ENCODE measurements at regions not wholly inside any gene's neighbourhood (a gene's known extent, or its start where the extent isn't known, plus 50 kb on each side); places are given as distances from the start of the nearest gene placed in this dataset.

DNA sequence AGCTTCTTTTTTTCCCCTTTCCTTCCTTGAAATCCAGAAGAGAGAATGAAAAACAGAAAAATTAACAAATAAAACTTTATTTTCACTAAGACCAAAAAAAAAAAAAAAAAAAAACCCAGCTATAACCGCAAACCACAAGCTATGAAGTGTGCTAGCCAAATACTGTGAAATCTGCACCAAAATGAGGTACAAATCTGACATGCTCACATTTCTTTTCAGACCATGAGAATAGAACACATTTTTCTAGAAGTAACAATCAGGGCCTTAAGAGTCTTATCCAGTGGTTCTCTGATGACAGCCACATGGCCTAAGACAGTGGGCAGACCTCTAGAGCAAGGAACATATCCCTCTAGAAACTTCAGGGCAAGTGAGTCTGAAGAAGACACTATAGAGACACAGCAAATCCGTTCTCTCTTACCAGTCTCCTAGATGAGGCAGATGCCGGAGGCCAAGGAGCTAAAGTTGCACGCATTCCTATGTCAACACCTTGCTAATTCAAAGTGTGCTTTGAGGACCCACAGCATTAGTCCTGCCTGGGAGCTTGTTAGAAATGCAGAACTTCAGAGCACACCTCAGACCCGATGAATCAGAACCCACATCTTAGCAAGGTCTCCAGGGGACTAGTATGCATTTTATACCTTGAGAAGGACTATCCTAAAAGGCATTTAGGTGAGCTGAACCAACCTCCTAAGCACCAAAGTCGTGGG, 317.1 kb downstream of the MYCN start:
- no peak for DNase-seq (ENCODE audit: low read depth in 3 of 3)

DNA sequence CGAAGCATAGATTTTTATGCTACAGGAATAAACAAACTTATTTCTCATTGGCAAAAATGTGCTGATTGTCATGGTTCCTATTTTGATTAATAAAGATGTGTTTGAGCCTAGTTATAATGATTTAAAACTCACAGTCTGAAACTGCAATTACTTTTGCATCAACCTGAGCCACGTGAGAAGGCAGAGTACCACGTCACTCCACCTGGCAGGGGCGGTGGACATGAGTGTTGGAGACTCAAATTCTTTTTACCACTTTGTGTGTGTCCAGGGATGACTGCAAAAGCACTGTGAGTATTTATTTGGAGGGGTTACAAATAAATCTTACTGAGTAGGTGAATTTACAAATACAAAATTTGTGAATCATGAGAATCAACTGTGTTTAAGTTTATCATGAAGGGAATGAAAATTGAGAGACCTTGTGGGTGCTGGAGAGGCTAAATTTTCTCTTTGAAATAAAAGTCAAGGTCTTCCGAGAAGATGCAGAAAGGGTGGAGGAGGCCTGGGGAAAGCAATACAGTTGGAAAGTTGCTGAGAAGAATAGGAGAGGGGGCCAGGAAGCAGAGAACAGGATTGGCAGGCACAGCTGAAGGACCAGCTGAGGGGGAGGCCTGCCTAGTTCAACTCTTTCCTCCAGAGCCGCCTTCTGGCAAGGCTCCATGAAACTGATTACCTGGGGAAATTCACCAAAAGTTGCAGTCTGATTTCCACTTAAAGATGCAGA, 316.4 kb downstream of the MYCN start:
- no peak for DNase-seq (ENCODE audit: low read depth in 3 of 3)

DNA sequence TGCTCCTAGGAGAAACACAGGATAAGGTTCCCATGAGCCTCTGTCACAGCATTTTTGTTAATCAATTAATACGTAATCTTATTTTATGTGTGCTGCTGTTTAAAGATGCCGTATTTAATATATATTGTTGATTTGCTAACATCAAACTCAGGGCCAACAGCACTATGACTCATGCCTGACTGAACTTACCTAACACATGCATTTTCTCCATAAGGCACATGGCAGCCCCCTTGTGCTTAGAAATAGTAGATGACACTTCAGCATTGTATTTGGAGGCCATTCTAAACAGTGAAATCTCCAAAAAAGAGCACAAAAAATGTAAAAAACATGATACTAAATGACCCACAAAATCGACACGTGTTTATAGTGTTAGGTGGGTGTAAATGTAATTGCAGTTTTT, 314.8 kb downstream of the MYCN start:
- DNase-seq (ENCODE audit: low read depth in 3 of 3), result no peak

DNA sequence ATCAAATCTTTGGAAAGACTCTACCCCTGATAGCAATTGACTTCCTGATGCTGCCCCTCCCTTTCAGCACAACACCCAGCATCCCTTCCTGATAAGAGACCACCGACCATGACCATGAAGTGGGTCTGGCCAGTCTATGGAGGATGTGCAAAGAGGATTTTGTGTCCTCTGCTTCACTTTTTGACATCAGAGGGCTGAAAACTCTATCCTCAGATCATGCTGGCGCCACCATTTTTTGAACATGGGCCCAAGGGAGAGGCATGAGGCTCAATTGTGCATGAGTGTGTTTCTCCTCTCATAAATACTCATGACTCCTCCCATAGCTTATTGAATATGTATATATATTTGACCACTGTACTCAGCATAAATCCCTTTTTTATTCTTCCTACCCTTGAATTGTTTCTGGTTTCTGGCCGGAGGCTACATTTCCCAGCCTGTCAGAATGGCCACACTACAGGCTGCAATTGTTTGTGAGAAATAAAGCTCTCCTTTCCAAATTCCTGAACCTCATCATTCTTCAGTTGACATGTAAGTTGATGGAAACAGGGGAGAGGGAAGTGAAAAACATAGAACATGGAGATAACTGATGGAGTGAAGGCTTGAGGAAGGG, 314.1 kb downstream of the MYCN start:
- no peak for DNase-seq (ENCODE audit: low read depth in 3 of 3)

DNA sequence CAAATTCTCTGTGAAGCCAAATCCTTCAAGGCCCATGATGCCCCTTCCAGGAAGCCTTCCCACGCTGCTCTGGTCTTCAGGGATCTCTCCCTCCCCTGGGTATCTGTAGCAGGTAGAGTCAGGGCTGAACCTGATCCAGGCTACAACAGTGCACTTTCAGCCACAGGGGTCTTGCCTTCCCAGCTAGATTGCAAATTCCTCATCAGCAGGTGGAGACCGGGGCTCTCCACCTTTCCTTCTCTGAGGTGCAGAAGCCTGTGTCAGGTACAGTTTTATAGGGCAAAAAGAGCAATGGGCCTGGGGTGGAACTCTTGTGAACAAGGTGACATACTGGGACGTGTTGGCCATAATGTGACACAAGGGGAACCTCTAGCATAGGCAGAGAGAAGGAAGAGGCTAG, 312.9 kb downstream of the MYCN start:
- no peak for DNase-seq (ENCODE audit: low read depth in 3 of 3)

DNA sequence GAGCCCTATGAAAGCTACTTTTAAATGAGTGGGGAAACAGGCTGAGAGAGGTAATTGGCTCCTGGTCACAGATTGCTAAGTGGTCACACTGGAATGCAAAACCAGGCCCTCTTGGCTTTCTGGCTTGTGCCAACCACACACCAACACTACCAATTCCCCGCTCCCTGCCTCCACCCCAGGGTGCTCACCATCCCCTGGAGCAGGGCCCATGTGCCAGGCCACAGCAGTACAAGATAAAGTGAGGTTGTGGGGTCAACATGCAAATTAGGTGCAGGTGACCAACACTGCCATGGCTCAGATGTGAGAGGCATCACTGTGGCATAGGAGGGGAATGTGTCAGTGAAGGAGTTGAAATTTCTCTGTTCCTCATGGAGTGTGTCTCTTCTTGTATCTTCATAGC, 312.5 kb downstream of the MYCN start:
- no peak for DNase-seq (ENCODE audit: low read depth in 3 of 3)

DNA sequence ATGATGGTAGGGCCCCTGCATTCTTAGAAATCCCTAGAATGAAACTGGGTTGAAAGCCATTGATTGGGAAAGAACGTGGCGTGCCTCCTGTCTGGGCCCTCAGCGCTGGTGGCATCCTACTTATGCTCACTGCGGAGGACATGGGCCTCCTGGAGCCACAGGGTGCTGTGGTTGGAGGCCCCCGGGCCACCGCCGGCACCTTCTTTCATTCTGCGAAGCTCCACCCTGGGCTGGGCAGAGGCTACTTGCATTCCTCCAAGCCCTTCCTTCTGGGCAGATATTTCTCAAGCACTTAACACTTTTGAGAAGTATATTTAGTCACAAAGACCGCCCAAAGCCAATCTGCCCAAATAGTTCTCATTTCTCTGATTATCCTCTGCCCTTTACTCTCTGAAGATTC, 311.9 kb downstream of the MYCN start:
- no peak for DNase-seq (ENCODE audit: low read depth in 3 of 3)

DNA sequence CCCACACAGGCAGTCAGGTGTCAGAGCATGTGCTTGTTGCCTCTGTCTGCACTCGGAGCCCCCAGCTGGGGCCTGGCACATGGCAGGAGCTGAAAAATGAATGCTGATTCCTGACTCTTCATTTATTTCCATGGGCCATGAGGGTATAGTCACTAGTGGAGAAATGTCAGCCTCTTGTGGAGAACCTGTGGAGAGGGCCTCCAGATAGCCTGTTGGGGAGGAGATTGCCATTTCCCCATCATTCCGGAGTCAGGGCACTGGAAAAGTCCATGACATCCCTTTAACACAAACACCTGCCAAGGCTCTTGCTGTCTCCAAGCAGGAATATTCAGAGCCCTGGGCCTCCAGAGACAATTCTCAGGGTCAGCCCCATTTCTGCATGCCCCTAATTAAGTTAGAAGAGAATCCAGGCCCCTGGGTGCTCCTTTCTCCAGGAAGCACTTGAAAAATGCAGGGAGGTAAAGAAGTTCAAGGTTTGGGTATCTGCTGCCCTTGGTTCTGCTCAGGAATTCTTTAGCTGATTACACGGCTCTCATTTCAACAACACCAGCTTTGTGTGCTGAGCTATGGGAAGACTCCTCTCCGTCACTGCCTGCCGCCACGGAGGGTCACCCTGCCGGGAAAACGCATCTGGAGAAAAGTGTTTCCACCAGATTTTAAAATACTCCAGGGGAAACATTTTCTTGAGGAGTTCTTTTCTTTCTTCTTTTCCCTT, 311.3 kb downstream of the MYCN start:
- no peak for DNase-seq (ENCODE audit: low read depth in 3 of 3)

DNA sequence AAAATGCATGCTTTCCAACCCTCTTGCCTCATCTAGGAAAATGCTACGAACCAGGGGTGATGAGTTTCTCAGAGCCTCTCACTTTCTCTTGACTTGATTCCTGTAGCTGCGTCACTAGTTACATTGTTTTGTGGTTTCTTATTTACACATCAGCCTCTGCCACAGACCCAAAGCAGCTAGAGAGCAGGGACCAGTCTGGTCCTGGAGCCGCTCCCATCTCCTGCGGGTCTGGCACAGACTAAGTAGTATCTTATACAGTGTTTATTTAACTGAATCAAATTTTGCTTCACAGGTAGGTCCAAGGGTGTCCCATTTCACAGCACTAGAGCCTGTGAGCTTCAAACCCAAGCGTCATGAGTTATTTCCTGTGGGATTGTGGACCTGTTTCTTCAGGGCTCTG, 310.5 kb downstream of the MYCN start:
- DNase-seq (ENCODE audit: low read depth in 3 of 3), result no peak

DNA sequence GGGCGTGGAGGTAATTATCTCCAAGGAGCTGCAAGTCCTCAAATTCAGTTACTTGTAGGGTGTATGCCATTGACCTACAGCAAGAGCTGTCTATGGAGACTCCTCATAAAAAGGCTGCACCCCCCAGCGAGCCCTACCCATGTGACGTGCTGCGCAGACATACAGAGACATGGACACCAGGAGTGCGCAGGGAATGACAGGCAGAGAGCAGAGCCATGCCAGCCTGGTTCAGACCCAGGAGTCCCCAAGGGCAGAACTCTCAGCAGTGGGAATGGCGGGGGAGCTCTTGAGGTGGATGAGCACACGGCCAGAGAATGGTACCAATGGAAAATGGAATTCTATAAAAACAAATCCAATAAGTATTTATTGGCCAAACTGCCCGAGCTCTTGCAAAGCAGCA, 310.1 kb downstream of the MYCN start:
- no peak for DNase-seq (ENCODE audit: low read depth in 3 of 3)

DNA sequence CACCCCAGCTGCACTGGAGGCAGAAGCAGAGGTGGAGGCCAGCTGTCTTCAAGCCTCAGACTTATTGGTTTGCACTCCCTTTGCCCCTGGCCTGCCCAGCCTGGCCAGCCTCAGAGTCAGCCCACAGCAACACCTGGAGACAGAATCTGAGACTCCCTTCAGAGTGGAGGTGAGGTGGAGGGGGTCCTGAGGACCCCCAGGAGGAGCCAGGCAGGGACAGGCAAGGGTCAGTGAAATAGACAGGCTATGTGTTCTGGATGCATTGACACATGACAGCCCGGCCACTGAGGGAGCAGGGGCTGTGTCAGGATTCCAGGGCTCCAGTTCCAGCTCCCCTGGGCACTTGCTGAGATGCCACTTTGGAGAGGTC, 309.7 kb downstream of the MYCN start:
- DNase-seq (ENCODE audit: low read depth in 3 of 3), result no peak

DNA sequence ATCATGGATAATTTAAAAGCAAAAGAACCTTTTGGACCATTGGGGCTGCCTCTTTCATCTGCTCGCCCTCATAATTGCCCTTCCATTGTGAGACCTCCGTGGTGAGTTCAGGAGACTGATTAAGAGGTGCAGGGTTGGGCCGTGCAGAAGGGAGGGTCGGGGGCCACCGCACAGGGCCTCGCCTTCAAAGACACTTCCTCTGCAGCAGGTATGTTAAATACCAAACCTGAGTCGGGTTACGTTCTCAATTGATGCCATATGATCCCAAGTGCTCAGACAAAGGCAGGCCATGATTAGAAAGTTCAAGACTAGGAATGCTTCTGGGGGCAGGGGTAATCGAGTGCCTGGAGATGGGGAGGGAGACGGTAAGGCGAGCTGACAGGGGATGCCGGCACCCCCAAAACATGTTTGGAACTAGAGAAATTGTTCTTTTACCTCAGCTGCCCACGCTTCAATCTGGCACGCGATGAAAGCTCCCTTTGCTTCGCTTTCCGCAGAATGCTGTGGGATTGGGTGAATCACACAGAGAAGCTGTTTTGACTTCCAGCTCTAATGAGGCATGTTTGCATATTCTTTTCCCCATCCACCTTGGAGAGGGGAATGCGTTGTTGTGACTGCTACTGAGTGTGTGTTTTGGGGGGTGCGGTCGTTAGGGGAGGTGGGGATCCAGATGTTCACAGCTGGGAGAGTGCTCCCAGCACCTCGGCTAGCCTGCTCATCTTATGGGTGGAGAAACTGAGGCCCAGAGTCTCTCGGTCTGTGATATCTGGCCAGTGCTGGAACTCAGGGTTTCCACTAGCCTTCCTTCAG, 309.1 kb downstream of the MYCN start:
- no peak for DNase-seq (ENCODE audit: low read depth in 3 of 3)

DNA sequence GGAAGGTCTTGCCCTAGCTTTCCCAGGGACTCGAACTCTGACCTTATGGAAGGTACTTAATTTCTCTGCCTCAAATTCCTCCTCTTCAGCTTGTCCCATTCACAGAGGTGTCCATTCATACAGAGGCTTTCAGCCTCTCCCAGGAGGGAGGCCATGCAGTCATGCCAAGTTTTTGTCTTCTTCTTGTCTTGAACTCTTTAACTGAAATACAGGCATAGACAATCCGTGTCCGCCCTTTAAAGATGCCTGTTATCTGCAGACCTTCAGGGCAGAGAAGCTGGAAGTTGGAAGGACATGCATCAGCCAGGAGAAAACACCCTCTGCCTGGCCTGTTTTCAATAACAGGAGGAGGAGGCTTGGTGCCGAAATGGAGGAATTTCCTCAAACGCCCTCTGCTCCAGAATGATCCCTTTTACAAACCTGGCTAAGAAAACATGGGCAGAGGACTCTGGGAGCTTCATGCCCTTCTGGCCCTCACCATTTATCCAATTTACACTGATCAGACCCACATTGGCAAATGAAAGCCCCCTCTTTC, 308.3 kb downstream of the MYCN start:
- DNase-seq (ENCODE audit: low read depth in 3 of 3), result no peak

DNA sequence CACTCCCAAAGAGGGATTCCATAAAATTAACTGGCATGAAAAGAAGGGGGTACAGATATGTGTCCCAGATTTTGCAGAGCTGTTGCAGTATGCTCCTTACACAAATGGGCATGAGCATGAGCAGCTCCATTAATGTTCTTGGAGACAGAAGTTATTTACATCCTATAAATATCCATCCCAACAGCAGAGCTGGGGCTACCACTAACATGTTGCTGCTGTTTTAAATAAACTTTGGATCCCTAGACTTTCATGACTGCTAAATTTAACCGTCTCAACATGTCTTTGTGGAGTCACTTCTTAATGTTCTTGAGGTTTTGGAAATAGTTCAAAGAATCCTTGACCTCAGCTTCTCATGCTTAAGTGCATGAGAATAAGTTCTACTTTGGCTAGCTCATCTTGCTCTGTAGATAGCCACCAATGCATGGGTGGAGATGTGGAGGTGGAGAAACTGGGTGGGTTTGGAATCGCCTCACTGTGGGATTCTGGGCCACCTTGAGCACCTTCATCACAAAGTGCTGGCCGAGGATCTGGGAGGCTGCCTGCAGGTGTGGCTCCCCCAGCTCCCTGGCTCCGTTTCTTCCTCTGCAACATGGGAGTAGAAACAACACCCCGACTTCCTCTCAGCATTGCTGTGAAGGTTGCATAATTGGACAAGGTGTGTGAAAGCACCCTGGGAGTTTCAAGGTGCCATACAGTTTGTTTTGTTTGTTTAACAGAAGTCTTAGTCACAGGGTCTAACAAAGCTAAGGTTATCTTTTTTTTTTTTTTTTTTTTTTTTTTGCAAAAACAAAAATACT, 307.2 kb downstream of the MYCN start:
- DNase-seq (ENCODE audit: low read depth in 3 of 3), result no peak

DNA sequence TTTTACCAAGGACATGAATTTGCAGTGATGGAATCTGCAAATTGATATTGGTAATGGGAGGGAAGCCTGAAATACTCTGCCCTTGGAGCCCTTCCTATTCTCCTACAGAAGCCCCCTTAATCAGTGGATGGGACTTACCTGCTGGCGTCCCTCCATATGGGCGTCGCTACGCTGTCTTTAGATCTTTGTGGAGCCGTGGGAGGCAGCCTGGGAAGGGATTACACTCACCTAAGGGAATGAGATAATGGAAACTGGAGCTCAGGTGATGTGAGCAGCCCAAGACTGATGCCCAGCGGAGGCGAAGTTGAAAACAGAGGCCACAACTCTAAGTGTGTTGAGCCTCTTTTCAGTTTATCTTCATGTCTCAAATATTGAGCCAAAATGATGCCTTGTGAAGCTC, 306.6 kb downstream of the MYCN start:
- no peak for DNase-seq (ENCODE audit: low read depth in 3 of 3)

DNA sequence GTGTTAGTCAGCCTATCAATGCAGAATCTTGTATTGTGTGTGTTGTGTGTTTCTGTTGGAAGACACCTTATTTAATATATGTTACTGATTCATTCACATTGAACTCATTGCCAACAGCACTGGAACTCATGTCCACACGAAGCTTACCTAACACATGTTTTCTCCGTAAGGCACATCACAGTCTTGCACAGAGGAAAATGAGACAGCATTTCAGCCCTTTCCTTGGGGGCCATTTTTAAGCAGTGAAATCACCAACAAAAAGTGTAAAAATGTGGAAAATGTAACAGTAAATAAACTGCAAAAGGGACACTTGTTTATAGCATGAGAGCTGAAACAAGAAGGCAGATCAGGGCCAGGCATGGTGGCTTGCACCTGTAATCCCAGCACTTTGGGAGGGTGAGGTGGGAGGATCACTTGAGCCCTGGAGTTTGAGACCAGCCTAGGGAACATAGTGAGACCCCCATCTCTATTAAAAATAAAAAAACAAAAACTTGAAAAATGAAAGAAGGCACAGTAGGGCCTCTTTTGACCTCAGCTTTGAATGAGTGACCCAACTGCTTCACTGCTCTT, 306.0 kb downstream of the MYCN start:
- no peak for DNase-seq (ENCODE audit: low read depth in 3 of 3)

DNA sequence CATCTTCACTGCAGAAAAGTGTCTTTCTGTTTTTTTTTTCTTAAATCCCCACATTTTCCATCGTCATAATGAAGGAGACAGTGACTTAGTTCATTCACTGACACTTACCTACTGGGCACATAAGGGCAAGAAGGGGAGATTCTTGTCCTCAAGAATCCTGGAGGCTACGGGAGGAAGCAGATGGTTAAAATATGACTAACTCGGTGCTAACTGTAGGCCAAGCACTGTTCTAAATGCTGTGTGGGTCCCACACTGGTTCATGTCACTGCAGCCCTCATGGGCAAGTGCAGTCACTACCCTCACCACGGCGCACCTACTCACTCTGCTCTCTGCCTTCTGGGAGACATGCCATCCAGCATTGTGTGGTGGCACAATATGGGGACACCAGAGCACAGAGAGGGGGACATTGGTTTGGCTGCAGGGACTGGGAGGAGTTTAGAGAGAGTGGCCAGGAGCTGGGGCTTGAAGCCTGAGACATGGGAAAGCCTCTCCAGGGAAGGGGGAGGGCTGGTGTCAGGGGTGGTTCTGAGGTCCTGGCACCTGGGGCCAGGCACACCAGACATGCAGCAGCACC, 305.2 kb downstream of the MYCN start:
- no peak for DNase-seq (ENCODE audit: low read depth in 3 of 3)

DNA sequence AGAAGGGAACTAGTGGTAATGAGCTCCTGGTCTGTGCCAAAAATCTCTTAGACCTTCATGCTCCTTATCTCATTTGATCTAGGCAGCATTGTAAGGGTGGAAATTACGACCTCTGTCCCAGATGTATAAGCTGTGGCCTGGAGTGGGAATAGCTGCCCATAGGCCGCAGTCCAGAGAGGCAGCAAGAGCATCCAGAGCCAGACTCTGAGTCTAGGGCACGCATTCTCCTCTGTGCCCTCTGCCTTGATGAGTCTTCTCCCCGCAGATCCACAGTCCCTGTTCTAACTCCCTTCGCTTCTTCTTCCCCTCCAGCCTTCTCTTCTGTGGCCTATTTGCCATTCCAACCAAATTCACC, 304.6 kb downstream of the MYCN start:
- DNase-seq (ENCODE audit: low read depth in 3 of 3), result no peak

DNA sequence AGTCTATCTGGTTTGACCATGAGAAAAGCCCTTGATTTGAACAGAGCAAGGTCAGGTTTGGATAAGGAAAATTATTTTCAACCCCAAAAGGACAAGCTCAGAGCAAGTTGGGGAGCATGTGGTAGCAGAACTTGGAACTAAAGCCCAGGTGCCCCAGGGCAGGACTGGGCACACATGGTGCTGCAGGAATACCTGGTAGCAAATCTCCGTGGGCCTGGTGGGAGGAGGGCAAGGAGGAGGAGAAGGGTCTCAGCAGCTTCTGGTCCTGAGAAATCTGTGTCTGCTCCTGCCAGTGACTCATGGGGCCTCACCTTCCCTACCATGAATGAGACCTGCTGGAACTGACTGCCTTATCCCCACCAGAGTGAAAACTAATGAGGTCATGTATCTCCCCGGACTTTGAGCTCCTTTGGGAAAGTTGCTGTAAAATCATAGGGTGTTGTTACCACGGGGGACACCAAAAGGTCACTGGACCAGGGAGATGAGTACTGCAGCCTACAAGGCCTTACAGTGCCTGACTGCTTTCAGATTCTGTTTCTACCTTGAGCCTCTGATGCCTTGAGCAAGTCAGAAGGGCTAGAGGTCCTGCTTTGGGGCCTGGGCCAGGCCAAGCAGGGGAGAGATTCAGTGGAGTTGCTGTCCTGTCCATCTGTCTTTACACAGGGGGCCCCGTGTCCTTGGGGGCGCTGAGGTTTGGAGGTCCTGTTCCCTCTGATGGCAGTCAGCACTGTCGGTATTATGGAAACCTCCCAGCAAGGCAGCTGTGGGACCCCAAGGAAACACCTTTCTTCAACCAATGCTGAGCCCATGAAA, 304.0 kb downstream of the MYCN start:
- DNase-seq (ENCODE audit: low read depth in 3 of 3), result no peak

Measured in stimulated activated CD4-positive, alpha-beta T cell treated with anti-CD3 and anti-CD28 coated beads, TNF-alpha, amount 100 ng/mL, for 4 hours (primary cell).